IMR-90 (cell line): ENCODE measurements at regions not wholly inside any gene's neighbourhood (a gene's known extent, or its start where the extent isn't known, plus 50 kb on each side); places are given as distances from the start of the nearest gene placed in this dataset.

Source experiments
- ATAC-seq: fragments of 200-7000 bp; cut with Tn5 transposase; 2 replicates; pipeline ENCODE4 v1.9.1; 2020; ENCODE audit warnings: low read depth, mild to moderate bottlenecking, moderate library complexity
- BruUV-seq: library from RNA; stranded (reverse); fragments of 400-500 nt; replicated peaks from 2 replicates; lab custom pipeline; 2021; lab: Mats Ljungman, UMichigan
- CTCF ChIA-PET: fragments of 300-600 bp; formaldehyde crosslinking; extraction: SDS; loops from one replicate; lab custom pipeline; 2021; ENCODE audit warnings: antibody characterized with exemption; lab: Yijun Ruan, JAX
- POLR2A ChIA-PET: fragments of 300-600 bp; sonication (Branson Sonifier 250); formaldehyde crosslinking; loops from one replicate; lab custom pipeline; 2022; ENCODE audit warnings: antibody characterized with exemption; ENCODE audit not compliant: unreplicated experiment; lab: Charles Lee
- DNase-seq: peaks from one replicate; pipeline ENCODE4 v3.0.0; 2013
- H2AFZ ChIP-seq: replicated peaks from 2 replicates; pipeline ENCODE3; 2013; ENCODE audit warnings: low read length, mild to moderate bottlenecking; ENCODE audit not compliant: poor library complexity
- H2AK5ac ChIP-seq: 2 replicates; pipeline ENCODE4 v1.6.1; 2013; ENCODE audit warnings: low read depth, low read length, inconsistent platforms
- H2AK9ac ChIP-seq: replicated peaks from 2 replicates; pipeline ENCODE3; 2013; ENCODE audit warnings: mild to moderate bottlenecking, low read depth, low read length, moderate library complexity; ENCODE audit not compliant: poor library complexity
- H2BK120ac ChIP-seq: 2 replicates; pipeline ENCODE4 v1.6.1; 2013; ENCODE audit warnings: low read depth, low read length, inconsistent platforms
- H2BK15ac ChIP-seq: 3 replicates; pipeline ENCODE4 v1.6.1; 2013; ENCODE audit warnings: low read depth, low read length, inconsistent platforms
- H2BK20ac ChIP-seq: 2 replicates; pipeline ENCODE4 v1.6.1; 2013; ENCODE audit warnings: low read depth, mild to moderate bottlenecking, inconsistent platforms, low read length, moderate library complexity
- H2BK5ac ChIP-seq: 2 replicates; pipeline ENCODE4 v1.6.1; 2013; ENCODE audit warnings: mild to moderate bottlenecking, low read depth, low read length, inconsistent platforms; ENCODE audit not compliant: poor library complexity, severe bottlenecking
- H3K14ac ChIP-seq: replicated peaks from 2 replicates; pipeline ENCODE4 v1.6.1; 2013; ENCODE audit warnings: low read depth, low read length, inconsistent platforms
- H3K18ac ChIP-seq: 2 replicates; pipeline ENCODE4 v1.6.1; 2013; ENCODE audit warnings: low read depth, low read length, control low read depth
- H3K23ac ChIP-seq: 2 replicates; pipeline ENCODE4 v1.6.1; 2013; ENCODE audit warnings: low read depth, low read length, inconsistent platforms
- H3K27ac ChIP-seq: 2 replicates; pipeline ENCODE4 v1.5.1; 2013; ENCODE audit warnings: mild to moderate bottlenecking, control low read depth, low read length; ENCODE audit not compliant: insufficient read depth
- H3K27me3 ChIP-seq: 2 replicates; pipeline ENCODE4 v1.6.1; 2013; ENCODE audit warnings: low read length; ENCODE audit not compliant: control insufficient read depth, insufficient read depth
- H3K36me3 ChIP-seq: 2 replicates; pipeline ENCODE4 v1.6.1; 2013; ENCODE audit warnings: low read length, mixed read lengths; ENCODE audit not compliant: control insufficient read depth, insufficient read depth
- H3K4ac ChIP-seq: 2 replicates; pipeline ENCODE4 v1.6.1; 2013; ENCODE audit warnings: low read depth, low read length, inconsistent platforms
- H3K4me1 ChIP-seq: 2 replicates; pipeline ENCODE4 v1.6.1; 2013; ENCODE audit warnings: low read length, mixed read lengths; ENCODE audit not compliant: control insufficient read depth, insufficient read depth
- H3K4me2 ChIP-seq: 2 replicates; pipeline ENCODE4 v1.6.1; 2013; ENCODE audit warnings: low read depth, mild to moderate bottlenecking, control low read depth, low read length, moderate library complexity
- H3K4me3 ChIP-seq: 2 replicates; pipeline ENCODE4 v1.5.1; 2013; ENCODE audit warnings: low read depth, mild to moderate bottlenecking, control low read depth, low read length, moderate library complexity; ENCODE audit not compliant: insufficient read depth
- H3K56ac ChIP-seq: 2 replicates; pipeline ENCODE4 v1.6.1; 2013; ENCODE audit warnings: low read length, inconsistent platforms; ENCODE audit not compliant: insufficient read depth; ENCODE audit errors: extremely low read depth
- H3K79me1 ChIP-seq, 2 experiments: 2 replicates each; pipeline ENCODE4 v1.6.1; 2013; ENCODE audit warnings: low read length in 2 of 2, inconsistent platforms in 1 of 2, low read depth in 1 of 2
- H3K9ac ChIP-seq: 2 replicates; pipeline ENCODE4 v1.6.1; 2013; ENCODE audit warnings: low read depth, low read length, control low read depth
- H3K9me1 ChIP-seq: 2 replicates; pipeline ENCODE4 v1.6.1; 2013; ENCODE audit warnings: low read length, inconsistent platforms; ENCODE audit not compliant: insufficient read depth
- H3K9me3 ChIP-seq: 2 replicates; pipeline ENCODE4 v1.6.1; 2013; ENCODE audit warnings: low read length; ENCODE audit not compliant: control insufficient read depth, insufficient read depth
- H4K20me1 ChIP-seq: 2 replicates; pipeline ENCODE4 v1.6.1; 2013; ENCODE audit warnings: low read length, inconsistent platforms; ENCODE audit not compliant: insufficient read depth
- H4K5ac ChIP-seq: 2 replicates; pipeline ENCODE4 v1.6.1; 2013; ENCODE audit warnings: mild to moderate bottlenecking, low read depth, low read length, control low read depth
- H4K8ac ChIP-seq, 2 experiments: 2 replicates each; pipeline ENCODE4 v1.6.1; 2013; ENCODE audit warnings: low read depth in 2 of 2, low read length in 2 of 2, control low read depth in 1 of 2, inconsistent platforms in 1 of 2
- H4K91ac ChIP-seq: 2 replicates; pipeline ENCODE4 v1.6.1; 2013; ENCODE audit warnings: low read depth, low read length, inconsistent platforms; ENCODE audit not compliant: insufficient read depth
- BHLHE40 ChIP-seq: fragments of 150-350 bp; IDR thresholded peaks from 2 replicates; pipeline ENCODE4 v1.6.1; 2016; ENCODE audit warnings: mild to moderate bottlenecking, low read depth, low read length
- CEBPB ChIP-seq: IDR thresholded peaks from 2 replicates; pipeline ENCODE4 v1.6.1; 2012; ENCODE audit warnings: low read depth, low read length, improper control_type of control experiment
- CHD1 ChIP-seq: IDR thresholded peaks from 2 replicates; pipeline ENCODE4 v1.6.1; 2012; ENCODE audit warnings: low read depth, low read length, improper control_type of control experiment
- MAFK ChIP-seq: IDR thresholded peaks from 2 replicates; pipeline ENCODE4 v1.6.1; 2012; ENCODE audit warnings: low read depth, low read length, improper control_type of control experiment
- MAZ ChIP-seq: IDR thresholded peaks from 2 replicates; pipeline ENCODE4 v1.6.1; 2012; ENCODE audit warnings: low read depth, mild to moderate bottlenecking, low read length, improper control_type of control experiment, moderate library complexity, borderline replicate concordance
- MXI1 ChIP-seq: IDR thresholded peaks from 2 replicates; pipeline ENCODE4 v1.6.1; 2012; ENCODE audit warnings: low read depth, mild to moderate bottlenecking, low read length, moderate library complexity, borderline replicate concordance
- POLR2A ChIP-seq: IDR thresholded peaks from 2 replicates; pipeline ENCODE4 v1.6.1; 2012; ENCODE audit warnings: mild to moderate bottlenecking, low read depth, low read length
- RAD21 ChIP-seq: IDR thresholded peaks from 2 replicates; pipeline ENCODE4 v1.6.1; 2012; ENCODE audit warnings: low read length, improper control_type of control experiment
- RCOR1 ChIP-seq: IDR thresholded peaks from 2 replicates; pipeline ENCODE4 v1.6.1; 2012; ENCODE audit warnings: mild to moderate bottlenecking, low read length, improper control_type of control experiment; ENCODE audit not compliant: insufficient replicate concordance
- WGBS, 2 experiments: methylation state at CpG; one replicate each; pipeline versions ENCODE4 v1.1.5 to v1.1.7; 2013; ENCODE audit warnings: missing lambda C conversion rate in 2 of 2; ENCODE audit not compliant: insufficient read length in 1 of 2; ENCODE audit errors: extremely low coverage in 2 of 2; 5-methylcytosine and 5-hydroxymethylcytosine counted together
- dilution Hi-C: fragments of 300-500 bp; cut with HindIII; formaldehyde crosslinking; loops from one replicate; pipeline ENCODE4 v1.14.3; 2018; ENCODE audit warnings: low sequenced_read_pairs; ENCODE audit not compliant: unreplicated experiment
- in situ Hi-C: fragments of 300-500 bp; cut with MboI; formaldehyde crosslinking; loops from 3 replicates; pipeline ENCODE4 v1.14.3; 2019; ENCODE audit warnings: low sequenced_read_pairs, inconsistent platforms, mixed read lengths
- intact Hi-C: fragments of 100-400 bp; cut with micrococcal nuclease; formaldehyde crosslinking; loops from 2 replicates; pipeline ENCODE4 v1.10.0; 2022
- TF ChIP-seq, protein P1 (sequence below): conservative IDR thresholded peaks from 2 replicates; pipeline ENCODE4 v1.5.1; 2012; ENCODE audit warnings: mild to moderate bottlenecking, low read depth, low read length, improper control_type of control experiment
- TF ChIP-seq, protein P2 (sequence below): fragments of 150-350 bp; IDR thresholded peaks from 2 replicates; pipeline ENCODE4 v1.6.1; 2016; ENCODE audit warnings: low read depth, mild to moderate bottlenecking, low read length, moderate library complexity, borderline replicate concordance

DNA sequence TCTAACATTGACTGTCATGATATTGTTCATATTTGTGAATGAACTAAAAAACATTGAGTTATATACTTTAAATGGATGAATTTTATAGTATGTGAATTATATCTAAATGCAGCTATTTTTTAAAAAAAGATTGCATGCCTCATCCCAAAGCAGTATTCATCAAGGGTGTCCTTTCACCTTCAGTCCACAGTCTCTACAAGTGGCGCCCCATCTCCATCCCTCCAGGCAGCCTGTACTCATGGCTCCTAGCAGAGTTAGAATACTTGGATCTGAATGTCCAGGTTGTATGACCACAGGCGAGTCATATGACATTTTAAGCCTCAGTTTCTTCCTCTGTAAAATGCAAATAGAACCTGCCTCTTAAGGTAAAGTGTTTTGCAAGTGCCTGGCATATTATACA is 69.8 kb downstream of the TMEM100 start:
- BruUV-seq: no TSS peak
- Histone ChIP-seq H2AFZ (no peak overlapping the region), H4K91ac (no peak overlapping the region), H2BK15ac (no peak overlapping the region), H2AK5ac (no peak overlapping the region), H2BK120ac (no peak overlapping the region), H3K9me3 (no peaks in the 10 kb centered on the region), H3K9me1 (no peaks in the 10 kb centered on the region), H3K4me1 (no peaks in the 10 kb centered on the region), H3K4me2 (no peak overlapping the region), H2BK20ac (no peak overlapping the region), H3K18ac (no peak overlapping the region), H3K27ac (no peak overlapping the region), H2BK5ac (no peak overlapping the region), H3K4ac (no peak overlapping the region), H3K4me3 (no peak overlapping the region), H3K79me1 (no peaks in the 10 kb centered on the region), H4K8ac (no peak overlapping the region), H2AK9ac (no peak overlapping the region), H3K27me3 (no peaks in the 10 kb centered on the region; the same call in 1 of the 2 replicates), H4K20me1 (no peaks in the 10 kb centered on the region), H3K23ac (no peak overlapping the region), H4K5ac (no peak overlapping the region), H3K14ac (no peak overlapping the region), H3K36me3 (no peaks in the 10 kb centered on the region), H3K56ac (no peak overlapping the region), H3K9ac (no peak overlapping the region)
- no CpG with 5 or more reads among the region's 2 CpGs for WGBS, 2 experiments
- intact Hi-C loops (no loop called here), dilution Hi-C loops (no loop called here), in situ Hi-C loops (no loop called here)
- DNase-seq (no peak), ATAC-seq (no peak)
- ChIA-PET POLR2A (no interaction called here), CTCF (no interaction called here)
- no peak for TF ChIP-seq RCOR1
- TF ChIP-seq CEBPB: no peak
- TF ChIP-seq, protein P1, sequence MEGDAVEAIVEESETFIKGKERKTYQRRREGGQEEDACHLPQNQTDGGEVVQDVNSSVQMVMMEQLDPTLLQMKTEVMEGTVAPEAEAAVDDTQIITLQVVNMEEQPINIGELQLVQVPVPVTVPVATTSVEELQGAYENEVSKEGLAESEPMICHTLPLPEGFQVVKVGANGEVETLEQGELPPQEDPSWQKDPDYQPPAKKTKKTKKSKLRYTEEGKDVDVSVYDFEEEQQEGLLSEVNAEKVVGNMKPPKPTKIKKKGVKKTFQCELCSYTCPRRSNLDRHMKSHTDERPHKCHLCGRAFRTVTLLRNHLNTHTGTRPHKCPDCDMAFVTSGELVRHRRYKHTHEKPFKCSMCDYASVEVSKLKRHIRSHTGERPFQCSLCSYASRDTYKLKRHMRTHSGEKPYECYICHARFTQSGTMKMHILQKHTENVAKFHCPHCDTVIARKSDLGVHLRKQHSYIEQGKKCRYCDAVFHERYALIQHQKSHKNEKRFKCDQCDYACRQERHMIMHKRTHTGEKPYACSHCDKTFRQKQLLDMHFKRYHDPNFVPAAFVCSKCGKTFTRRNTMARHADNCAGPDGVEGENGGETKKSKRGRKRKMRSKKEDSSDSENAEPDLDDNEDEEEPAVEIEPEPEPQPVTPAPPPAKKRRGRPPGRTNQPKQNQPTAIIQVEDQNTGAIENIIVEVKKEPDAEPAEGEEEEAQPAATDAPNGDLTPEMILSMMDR: no peak
- TF ChIP-seq BHLHE40: no peak
- TF ChIP-seq RAD21: no peak
- TF ChIP-seq CHD1: no peak
- TF ChIP-seq MAFK: no peak
- no peak for TF ChIP-seq POLR2A
- TF ChIP-seq, protein P2, sequence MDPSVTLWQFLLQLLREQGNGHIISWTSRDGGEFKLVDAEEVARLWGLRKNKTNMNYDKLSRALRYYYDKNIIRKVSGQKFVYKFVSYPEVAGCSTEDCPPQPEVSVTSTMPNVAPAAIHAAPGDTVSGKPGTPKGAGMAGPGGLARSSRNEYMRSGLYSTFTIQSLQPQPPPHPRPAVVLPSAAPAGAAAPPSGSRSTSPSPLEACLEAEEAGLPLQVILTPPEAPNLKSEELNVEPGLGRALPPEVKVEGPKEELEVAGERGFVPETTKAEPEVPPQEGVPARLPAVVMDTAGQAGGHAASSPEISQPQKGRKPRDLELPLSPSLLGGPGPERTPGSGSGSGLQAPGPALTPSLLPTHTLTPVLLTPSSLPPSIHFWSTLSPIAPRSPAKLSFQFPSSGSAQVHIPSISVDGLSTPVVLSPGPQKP: no peak
- no peak for TF ChIP-seq MAZ
- TF ChIP-seq MXI1: no peak
